ENCODE measurements at regions not wholly inside any gene's neighbourhood (a gene's known extent, or its start where the extent isn't known, plus 50 kb on each side); places are given as distances from the start of the nearest gene placed in this dataset.

GRCh38 chr7:67854221-67855178, 857.9 kb downstream of the TYW1 start:
- TF ChIP-seq POLR2AphosphoS5 (IDR thresholded peaks at IDR 0.05; ENCODE audit: borderline replicate concordance, low read depth, low read length) (no peak), EZH2 (IDR thresholded peaks at IDR 0.05) (no peak), FOXP2 (optimal IDR thresholded peaks at IDR 0.05; ENCODE audit: control extremely low read depth, extremely low read length, insufficient read depth) (no peak)

GRCh38 chr7:67855322-67855721, 858.7 kb downstream of the TYW1 start:
- no peak overlapping the region for H3K9ac ChIP-seq (ENCODE audit: insufficient read length)
- no peaks in the 10 kb centered on the region for H3K36me3 ChIP-seq (ENCODE audit: insufficient read depth, low read length)
- no peak overlapping the region for H3K4me3 ChIP-seq
- no peaks in the 10 kb centered on the region for H3K9me3 ChIP-seq (ENCODE audit: low read depth, low read length)
- TF ChIP-seq FOXP2 (optimal IDR thresholded peaks at IDR 0.05; ENCODE audit: control extremely low read depth, extremely low read length, insufficient read depth) (no peak), EZH2 (IDR thresholded peaks at IDR 0.05) (no peak), POLR2AphosphoS5 (IDR thresholded peaks at IDR 0.05; ENCODE audit: borderline replicate concordance, low read depth, low read length) (no peak)
- no peak overlapping the region for H3K27ac ChIP-seq
- DNase-seq (ENCODE audit: low read depth, low spot score) = no peak

More at GRCh38 chr7:67854221-67855178, 857.9 kb downstream of the TYW1 start:
- H3K36me3 ChIP-seq (ENCODE audit: insufficient read depth, low read length) = no peaks in the 10 kb centered on the region
- peak overlapping the region; percentile 17; the same call in 1 of the 2 replicates for H3K4me3 ChIP-seq
- H3K9ac ChIP-seq (ENCODE audit: insufficient read length) = no peak overlapping the region
- no peak overlapping the region for H3K27ac ChIP-seq
- no peak for DNase-seq (ENCODE audit: low read depth, low spot score)
- no peaks in the 10 kb centered on the region for H3K9me3 ChIP-seq (ENCODE audit: low read depth, low read length)

- H3K36me3 ChIP-seq (ENCODE audit: insufficient read depth, low read length) = no peaks in the 10 kb centered on the region
- no peaks in the 10 kb centered on the region for H3K9me3 ChIP-seq (ENCODE audit: low read depth, low read length)
- H3K27ac ChIP-seq = no peak overlapping the region
- TF ChIP-seq POLR2AphosphoS5 (IDR thresholded peaks at IDR 0.05; ENCODE audit: borderline replicate concordance, low read depth, low read length) = no peak
- TF ChIP-seq EZH2 (IDR thresholded peaks at IDR 0.05) = no peak
- TF ChIP-seq FOXP2 (optimal IDR thresholded peaks at IDR 0.05; ENCODE audit: control extremely low read depth, extremely low read length, insufficient read depth) = no peak
- H3K4me3 ChIP-seq = no peak overlapping the region
- no peak for DNase-seq (ENCODE audit: low read depth, low spot score)
- H3K9ac ChIP-seq (ENCODE audit: insufficient read length) = no peak overlapping the region
Observed at GRCh38 chr7:67856046-67856445, 859.4 kb downstream of the TYW1 start.

DNA sequence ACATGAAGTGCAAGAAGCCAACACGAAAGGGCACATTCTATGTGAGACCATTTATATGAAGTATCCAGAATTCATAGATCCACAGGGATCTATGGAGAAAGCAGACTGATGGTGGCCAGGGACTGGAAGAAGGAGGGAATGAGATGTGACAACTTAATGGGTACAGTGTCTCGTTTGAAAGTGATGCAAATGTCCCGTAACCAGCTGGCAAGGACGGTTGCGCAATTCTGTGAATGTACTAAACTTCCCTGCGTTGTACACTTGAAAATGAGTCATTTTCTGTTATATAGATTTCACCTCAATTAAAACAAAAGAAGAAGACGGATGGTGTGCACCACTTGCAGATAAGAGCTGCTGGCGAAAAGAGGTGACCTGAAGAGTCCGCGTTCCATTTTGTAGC, 861.1 kb downstream of the TYW1 start:
- H3K9ac ChIP-seq (ENCODE audit: insufficient read length) = no peak overlapping the region
- DNase-seq (ENCODE audit: low read depth, low spot score) = no peak
- no peaks in the 10 kb centered on the region for H3K9me3 ChIP-seq (ENCODE audit: low read depth, low read length)
- no peak overlapping the region for H3K27ac ChIP-seq
- TF ChIP-seq FOXP2 (optimal IDR thresholded peaks at IDR 0.05; ENCODE audit: control extremely low read depth, extremely low read length, insufficient read depth) (no peak), POLR2AphosphoS5 (IDR thresholded peaks at IDR 0.05; ENCODE audit: borderline replicate concordance, low read depth, low read length) (no peak), EZH2 (IDR thresholded peaks at IDR 0.05) (no peak)
- no peaks in the 10 kb centered on the region for H3K36me3 ChIP-seq (ENCODE audit: insufficient read depth, low read length)
- H3K4me3 ChIP-seq = no peak overlapping the region

DNA sequence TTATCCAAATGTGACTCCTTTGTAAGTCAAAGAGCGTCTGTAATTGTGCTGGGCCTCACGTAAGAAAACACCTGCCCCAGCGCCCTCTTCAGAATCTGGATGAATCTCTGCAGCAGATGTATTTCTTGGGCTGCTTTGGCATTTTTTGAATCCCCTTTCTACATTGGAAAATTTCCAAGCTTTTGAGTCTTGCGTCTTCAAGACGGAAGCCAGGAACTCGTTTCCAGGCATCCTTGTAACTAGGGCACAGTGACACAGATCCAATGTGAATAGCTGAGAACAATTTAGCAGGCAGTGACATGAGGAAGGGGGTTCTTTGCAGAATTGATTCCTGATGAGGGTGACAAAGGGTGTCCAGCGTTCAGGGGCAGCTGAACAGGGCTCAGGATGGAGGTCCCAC, 862.3 kb downstream of the TYW1 start:
- Histone ChIP-seq H3K4me3 (no peak overlapping the region), H3K9ac (ENCODE audit: insufficient read length) (no peak overlapping the region)

DNA sequence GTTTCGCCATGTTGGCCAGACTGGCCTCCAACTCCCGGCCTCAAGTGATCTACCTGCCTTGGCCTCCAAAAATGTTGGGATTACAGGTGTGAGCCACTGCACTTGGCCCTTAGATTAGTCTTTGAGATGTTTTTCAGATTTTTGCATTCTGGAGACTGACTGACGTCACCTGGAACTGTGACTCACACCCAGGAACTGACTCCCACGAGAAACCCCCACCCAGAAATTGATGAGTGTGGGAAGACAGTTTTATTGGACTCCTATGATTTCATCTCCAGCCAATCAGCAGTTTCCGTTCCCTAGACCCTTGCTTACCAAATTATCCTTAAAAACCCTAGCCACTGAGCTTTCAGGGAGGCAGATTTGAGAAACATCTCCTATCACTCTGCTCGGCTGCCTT, 867.3 kb downstream of the TYW1 start:
- no peak for TF ChIP-seq EZH2 (IDR thresholded peaks at IDR 0.05)
- TF ChIP-seq POLR2AphosphoS5 (IDR thresholded peaks at IDR 0.05; ENCODE audit: borderline replicate concordance, low read depth, low read length) = no peak
- no peak for TF ChIP-seq FOXP2 (optimal IDR thresholded peaks at IDR 0.05; ENCODE audit: control extremely low read depth, extremely low read length, insufficient read depth)
- no peak for DNase-seq (ENCODE audit: low read depth, low spot score)
- Histone ChIP-seq H3K4me3 (no peak overlapping the region), H3K27ac (no peak overlapping the region), H3K9ac (ENCODE audit: insufficient read length) (no peak overlapping the region), H3K36me3 (ENCODE audit: insufficient read depth, low read length) (no peaks in the 10 kb centered on the region), H3K9me3 (ENCODE audit: low read depth, low read length) (no peaks in the 10 kb centered on the region)

More for the DNA sequence above, 862.3 kb downstream of the TYW1 start:
- no peak for DNase-seq (ENCODE audit: low read depth, low spot score)
- no peak overlapping the region for H3K27ac ChIP-seq
- H3K36me3 ChIP-seq (ENCODE audit: insufficient read depth, low read length) = no peaks in the 10 kb centered on the region
- H3K9me3 ChIP-seq (ENCODE audit: low read depth, low read length) = no peaks in the 10 kb centered on the region
- TF ChIP-seq FOXP2 (optimal IDR thresholded peaks at IDR 0.05; ENCODE audit: control extremely low read depth, extremely low read length, insufficient read depth) = no peak
- TF ChIP-seq EZH2 (IDR thresholded peaks at IDR 0.05) = no peak
- no peak for TF ChIP-seq POLR2AphosphoS5 (IDR thresholded peaks at IDR 0.05; ENCODE audit: borderline replicate concordance, low read depth, low read length)

GRCh38 chr7:67866054-67866453, 869.4 kb downstream of the TYW1 start:
- Histone ChIP-seq H3K36me3 (ENCODE audit: insufficient read depth, low read length) (no peaks in the 10 kb centered on the region), H3K4me3 (no peak overlapping the region), H3K9me3 (ENCODE audit: low read depth, low read length) (no peaks in the 10 kb centered on the region), H3K9ac (ENCODE audit: insufficient read length) (no peak overlapping the region), H3K27ac (no peak overlapping the region)
- TF ChIP-seq POLR2AphosphoS5 (IDR thresholded peaks at IDR 0.05; ENCODE audit: borderline replicate concordance, low read depth, low read length) (no peak), EZH2 (IDR thresholded peaks at IDR 0.05) (no peak), FOXP2 (optimal IDR thresholded peaks at IDR 0.05; ENCODE audit: control extremely low read depth, extremely low read length, insufficient read depth) (no peak)
- DNase-seq (ENCODE audit: low read depth, low spot score) = no peak

GRCh38 chr7:67866812-67867211, 870.2 kb downstream of the TYW1 start:
- TF ChIP-seq POLR2AphosphoS5 (IDR thresholded peaks at IDR 0.05; ENCODE audit: borderline replicate concordance, low read depth, low read length) (no peak), EZH2 (IDR thresholded peaks at IDR 0.05) (no peak), FOXP2 (optimal IDR thresholded peaks at IDR 0.05; ENCODE audit: control extremely low read depth, extremely low read length, insufficient read depth) (no peak)
- H3K27ac ChIP-seq = no peak overlapping the region
- DNase-seq (ENCODE audit: low read depth, low spot score) = no peak
- H3K4me3 ChIP-seq = no peak overlapping the region
- no peaks in the 10 kb centered on the region for H3K9me3 ChIP-seq (ENCODE audit: low read depth, low read length)
- H3K9ac ChIP-seq (ENCODE audit: insufficient read length) = no peak overlapping the region
- H3K36me3 ChIP-seq (ENCODE audit: insufficient read depth, low read length) = no peaks in the 10 kb centered on the region
